ENCODE measurements at regions not wholly inside any gene's neighbourhood (a gene's known extent, or its start where the extent isn't known, plus 50 kb on each side); places are given as distances from the start of the nearest gene placed in this dataset.

- Histone ChIP-seq H3K4me1 (ENCODE audit: low read length) (no peaks in the 10 kb centered on the region), H3K4me2 (ENCODE audit: low read length) (no peak overlapping the region), H3K79me2 (ENCODE audit: low read length) (no peaks in the 10 kb centered on the region), H3K9me3 (ENCODE audit: insufficient read depth, low read length) (no peaks in the 10 kb centered on the region), H4K20me1 (ENCODE audit: insufficient read depth, low read length) (no peaks in the 10 kb centered on the region), H3K4me3 (ENCODE audit: low read length) (no peak overlapping the region), H3K27ac (ENCODE audit: low read length) (no peak overlapping the region), H3K27me3 (ENCODE audit: low read depth, low read length) (no peaks in the 10 kb centered on the region), H3K36me3 (replicated peaks; ENCODE audit: low read depth, low read length) (no peaks in the 10 kb centered on the region), H3K9ac (ENCODE audit: low read length) (no peak overlapping the region), H2AFZ (ENCODE audit: low read depth, low read length) (no peak overlapping the region)
- TF ChIP-seq CTCF (IDR thresholded peaks at IDR 0.05; ENCODE audit: low read depth, low read length) (no peak), EZH2phosphoT487 (IDR thresholded peaks at IDR 0.05; ENCODE audit: low read depth) (no peak)
Measured at GRCh38 chr5:30693326-30693725, 500.2 kb upstream of the CDH6 start.

GRCh38 chr5:30690931-30691330 is 502.6 kb upstream of the CDH6 start:
- H3K27ac ChIP-seq (ENCODE audit: low read length), result no peak overlapping the region
- no peaks in the 10 kb centered on the region for H3K9me3 ChIP-seq (ENCODE audit: insufficient read depth, low read length)
- no peak for TF ChIP-seq CTCF (IDR thresholded peaks at IDR 0.05; ENCODE audit: low read depth, low read length)
- TF ChIP-seq EZH2phosphoT487 (IDR thresholded peaks at IDR 0.05; ENCODE audit: low read depth), result no peak
- no peaks in the 10 kb centered on the region for H3K4me1 ChIP-seq (ENCODE audit: low read length)
- no peak overlapping the region for H3K4me3 ChIP-seq (ENCODE audit: low read length)
- no peaks in the 10 kb centered on the region for H4K20me1 ChIP-seq (ENCODE audit: insufficient read depth, low read length)
- H3K9ac ChIP-seq (ENCODE audit: low read length), result no peak overlapping the region
- no peak overlapping the region for H3K4me2 ChIP-seq (ENCODE audit: low read length)
- H3K36me3 ChIP-seq (replicated peaks; ENCODE audit: low read depth, low read length), result no peaks in the 10 kb centered on the region
- no peaks in the 10 kb centered on the region for H3K27me3 ChIP-seq (ENCODE audit: low read depth, low read length)
- H3K79me2 ChIP-seq (ENCODE audit: low read length), result no peaks in the 10 kb centered on the region
- no peak overlapping the region for H2AFZ ChIP-seq (ENCODE audit: low read depth, low read length)

- TF ChIP-seq CTCF (IDR thresholded peaks at IDR 0.05; ENCODE audit: low read depth, low read length) (no peak), EZH2phosphoT487 (IDR thresholded peaks at IDR 0.05; ENCODE audit: low read depth) (no peak)
- no peaks in the 10 kb centered on the region for H4K20me1 ChIP-seq (ENCODE audit: insufficient read depth, low read length)
Measured at GRCh38 chr5:30687461-30687860, 506.0 kb upstream of the CDH6 start.

GRCh38 chr5:30686530-30686929 is 507.0 kb upstream of the CDH6 start:
- no peak overlapping the region for H3K27ac ChIP-seq (ENCODE audit: low read length)
- H4K20me1 ChIP-seq (ENCODE audit: insufficient read depth, low read length), result no peaks in the 10 kb centered on the region
- H3K9ac ChIP-seq (ENCODE audit: low read length), result no peak overlapping the region
- no peaks in the 10 kb centered on the region for H3K36me3 ChIP-seq (replicated peaks; ENCODE audit: low read depth, low read length)
- no peak overlapping the region for H3K4me3 ChIP-seq (ENCODE audit: low read length)
- TF ChIP-seq EZH2phosphoT487 (IDR thresholded peaks at IDR 0.05; ENCODE audit: low read depth) (no peak), CTCF (IDR thresholded peaks at IDR 0.05; ENCODE audit: low read depth, low read length) (no peak)
- no peaks in the 10 kb centered on the region for H3K9me3 ChIP-seq (ENCODE audit: insufficient read depth, low read length)
- H2AFZ ChIP-seq (ENCODE audit: low read depth, low read length), result no peak overlapping the region
- H3K4me2 ChIP-seq (ENCODE audit: low read length), result no peak overlapping the region
- H3K4me1 ChIP-seq (ENCODE audit: low read length), result no peaks in the 10 kb centered on the region
- no peaks in the 10 kb centered on the region for H3K79me2 ChIP-seq (ENCODE audit: low read length)
- H3K27me3 ChIP-seq (ENCODE audit: low read depth, low read length), result no peaks in the 10 kb centered on the region

More at GRCh38 chr5:30687461-30687860, 506.0 kb upstream of the CDH6 start:
- Histone ChIP-seq H3K27ac (ENCODE audit: low read length) (no peak overlapping the region), H3K27me3 (ENCODE audit: low read depth, low read length) (no peaks in the 10 kb centered on the region), H3K4me3 (ENCODE audit: low read length) (no peak overlapping the region), H3K4me2 (ENCODE audit: low read length) (no peak overlapping the region), H3K36me3 (replicated peaks; ENCODE audit: low read depth, low read length) (no peaks in the 10 kb centered on the region), H3K9me3 (ENCODE audit: insufficient read depth, low read length) (no peaks in the 10 kb centered on the region), H3K4me1 (ENCODE audit: low read length) (no peaks in the 10 kb centered on the region), H3K79me2 (ENCODE audit: low read length) (no peaks in the 10 kb centered on the region), H3K9ac (ENCODE audit: low read length) (no peak overlapping the region), H2AFZ (ENCODE audit: low read depth, low read length) (no peak overlapping the region)

Measured in OCI-LY3 (cell line).